HCT116 (cell line): ENCODE measurements at regions not wholly inside any gene's neighbourhood (a gene's known extent, or its start where the extent isn't known, plus 50 kb on each side); places are given as distances from the start of the nearest gene placed in this dataset.

Experiments
- ATAC-seq: fragments of 200-7000 bp; cut with Tn5 transposase; 2 replicates; pipeline ENCODE4 v1.9.1; 2020; ENCODE audit warnings: mild to moderate bottlenecking, moderate library complexity
- BruUV-seq: library from RNA; stranded (reverse); fragments of 400-500 nt; replicated peaks from 2 replicates; lab custom pipeline; 2021; lab: Mats Ljungman, UMichigan
- CTCF ChIA-PET: fragments of 300-600 bp; sonication (Branson Sonifier 250); formaldehyde crosslinking; loops from one replicate; lab custom pipeline; 2021; ENCODE audit warnings: antibody characterized with exemption; lab: Charles Lee
- POLR2A ChIA-PET: fragments of 300-600, 350-600 bp; sonication (Branson Sonifier 250); formaldehyde crosslinking; loops from one replicate; lab custom pipeline; 2021; ENCODE audit warnings: antibody characterized with exemption; lab: Charles Lee
- RAD21 ChIA-PET, 2 experiments: fragments of 300-600 bp; sonication (Branson Sonifier 250); formaldehyde crosslinking; loops; one replicate each; lab custom pipeline; 2023; ENCODE audit warnings: low total read pairs in 2 of 2; ENCODE audit not compliant: uncharacterized antibody in 2 of 2, unreplicated experiment in 2 of 2, low non-redundant PET in 1 of 2; lab: Charles Lee
- DNase-seq: peaks from one replicate; pipeline ENCODE4 v3.0.0-alpha.2; 2010; ENCODE audit warnings: low read depth, low spot score
- H2AFZ ChIP-seq: fragments of 200-600 bp; shearing (Covaris generic), sonication (generic); 2 replicates; pipeline ENCODE4 v1.6.1; 2017; ENCODE audit warnings: low read depth, mixed run types, mixed read lengths, antibody characterized with exemption, low read length; ENCODE audit not compliant: poor library complexity, severe bottlenecking
- H3K27ac ChIP-seq: 2 replicates; pipeline ENCODE4 v1.5.1; 2012; ENCODE audit warnings: low read depth, low read length
- H3K27me3 ChIP-seq: fragments of 200-600 bp; sonication (generic); 2 replicates; pipeline ENCODE4 v1.6.1; 2016; ENCODE audit warnings: mixed run types, low read length, mixed read lengths; ENCODE audit not compliant: insufficient read depth
- H3K36me3 ChIP-seq, 2 experiments: fragments of 200-500 bp in 1 of 2; fragments of 200-600 bp in 1 of 2; sonication (Bioruptor generic) in 1 of 2; sonication (generic) in 1 of 2; 2 replicates each; pipeline versions ENCODE4 v1.5.1 to v1.6.1; 2014 to 2016; ENCODE audit warnings: low read length in 2 of 2, inconsistent platforms in 1 of 2, mixed read lengths in 1 of 2, mixed run types in 1 of 2; ENCODE audit not compliant: insufficient read depth in 2 of 2, control insufficient read depth in 1 of 2
- H3K4me1 ChIP-seq, 2 experiments: fragments of 200-600 bp in 1 of 2; sonication (generic) in 1 of 2; 2 replicates each; pipeline versions ENCODE4 v1.5.1 to v1.6.1; 2012 to 2017; ENCODE audit warnings: low read length in 2 of 2, inconsistent platforms in 1 of 2, mild to moderate bottlenecking in 1 of 2, mixed read lengths in 1 of 2, mixed run types in 1 of 2, moderate library complexity in 1 of 2; ENCODE audit not compliant: insufficient read depth in 2 of 2, control insufficient read depth in 1 of 2
- H3K4me2 ChIP-seq: fragments of 200-600 bp; sonication (generic); 2 replicates; pipeline ENCODE4 v1.6.1; 2017; ENCODE audit warnings: mixed run types, low read length, mixed read lengths
- H3K4me3 ChIP-seq, 2 experiments: fragments of 200-600 bp in 1 of 2; sonication (generic) in 1 of 2; replicated peaks in 1 of 2; 2 replicates each; pipeline ENCODE4 v1.5.1; 2011 to 2016; ENCODE audit warnings: low read length in 2 of 2, control low read depth in 1 of 2, low read depth in 1 of 2, mild to moderate bottlenecking in 1 of 2, mixed read lengths in 1 of 2, mixed run types in 1 of 2
- H3K79me2 ChIP-seq: fragments of 200-600 bp; sonication (generic); 2 replicates; pipeline ENCODE4 v1.6.1; 2017; ENCODE audit warnings: mild to moderate bottlenecking, mixed run types, low read length, moderate library complexity, mixed read lengths; ENCODE audit not compliant: insufficient read depth
- H3K9ac ChIP-seq: fragments of 200-600 bp; sonication (generic); 2 replicates; pipeline ENCODE4 v1.6.1; 2016; ENCODE audit warnings: low read length, mixed read lengths
- H3K9me2 ChIP-seq: fragments of 200-600 bp; sonication (generic), shearing (Covaris generic); 2 replicates; pipeline ENCODE4 v1.6.1; 2017; ENCODE audit warnings: mixed run types, mild to moderate bottlenecking, moderate library complexity; ENCODE audit not compliant: insufficient read depth
- H3K9me3 ChIP-seq, 2 experiments: fragments of 200-500 bp in 1 of 2; fragments of 200-600 bp in 1 of 2; sonication (Bioruptor generic) in 1 of 2; sonication (generic) in 1 of 2; 2 replicates each; pipeline ENCODE4 v1.6.1; 2014 to 2017; ENCODE audit warnings: low read length in 2 of 2, mixed read lengths in 2 of 2, inconsistent platforms in 1 of 2, low read depth in 1 of 2, mild to moderate bottlenecking in 1 of 2, mixed run types in 1 of 2, moderate library complexity in 1 of 2; ENCODE audit not compliant: control insufficient read depth in 1 of 2, insufficient read depth in 1 of 2
- H4K20me1 ChIP-seq: fragments of 200-600 bp; sonication (generic), shearing (Covaris generic); 2 replicates; pipeline ENCODE4 v1.6.1; 2017; ENCODE audit warnings: mixed run types, mild to moderate bottlenecking, moderate library complexity; ENCODE audit not compliant: insufficient read depth
- ATF3 ChIP-seq: IDR thresholded peaks from 2 replicates; pipeline ENCODE4 v1.6.1; 2012
- CBX3 ChIP-seq: IDR thresholded peaks from 2 replicates; pipeline ENCODE4 v1.6.1; 2012; ENCODE audit warnings: low read depth
- CEBPB ChIP-seq: IDR thresholded peaks from 2 replicates; pipeline ENCODE4 v1.6.1; 2012; ENCODE audit warnings: low read depth
- CTCF ChIP-seq, 3 experiments: fragments of 200-600 bp in 1 of 3; sonication (generic) in 1 of 3; IDR thresholded peaks in 2 of 3; conservative IDR thresholded peaks in 1 of 3; 2 replicates each; pipeline ENCODE4 v1.5.1; 2012 to 2017; ENCODE audit warnings: low read depth in 2 of 3, low read length in 2 of 3, antibody characterized with exemption in 1 of 3, borderline replicate concordance in 1 of 3, control low read depth in 1 of 3, mild to moderate bottlenecking in 1 of 3, mixed read lengths in 1 of 3, mixed run types in 1 of 3, moderate library complexity in 1 of 3; ENCODE audit not compliant: insufficient read depth in 1 of 3
- ELF1 ChIP-seq: IDR thresholded peaks from 2 replicates; pipeline ENCODE4 v1.6.1; 2012; ENCODE audit warnings: low read depth, borderline replicate concordance
- EZH2 ChIP-seq: fragments of 200-600 bp; sonication (generic); IDR thresholded peaks from 2 replicates; pipeline ENCODE4 v1.6.1; 2017; ENCODE audit warnings: antibody characterized with exemption, mixed run types
- EZH2phosphoT487 ChIP-seq: fragments of 200-600 bp; IDR thresholded peaks from 2 replicates; pipeline ENCODE4 v1.6.1; 2018; ENCODE audit warnings: antibody characterized with exemption, borderline replicate concordance
- FOSL1 ChIP-seq: IDR thresholded peaks from 2 replicates; pipeline ENCODE4 v1.6.1; 2012; ENCODE audit warnings: low read depth
- JUND ChIP-seq: IDR thresholded peaks from 2 replicates; pipeline ENCODE4 v1.6.1; 2012
- MAX ChIP-seq: IDR thresholded peaks from 2 replicates; pipeline ENCODE4 v1.6.1; 2012
- POLR2AphosphoS5 ChIP-seq: IDR thresholded peaks from 2 replicates; pipeline ENCODE4 v1.6.1; 2011; ENCODE audit warnings: mild to moderate bottlenecking, low read depth, low read length, moderate library complexity
- RAD21 ChIP-seq: IDR thresholded peaks from 2 replicates; pipeline ENCODE4 v1.6.1; 2012; ENCODE audit warnings: low read depth, mild to moderate bottlenecking
- REST ChIP-seq: IDR thresholded peaks from 2 replicates; pipeline ENCODE4 v1.6.1; 2012; ENCODE audit warnings: low read depth
- SIN3A ChIP-seq: IDR thresholded peaks from 2 replicates; pipeline ENCODE4 v1.6.1; 2012; ENCODE audit warnings: low read depth
- SP1 ChIP-seq: IDR thresholded peaks from 2 replicates; pipeline ENCODE4 v1.6.1; 2012; ENCODE audit warnings: low read depth
- SRF ChIP-seq: IDR thresholded peaks from 2 replicates; pipeline ENCODE4 v1.6.1; 2012; ENCODE audit warnings: low read depth
- TCF7L2 ChIP-seq: IDR thresholded peaks from 2 replicates; pipeline ENCODE4 v1.7.0; 2011; ENCODE audit warnings: borderline replicate concordance, inconsistent platforms; ENCODE audit not compliant: insufficient read depth, insufficient read length; ENCODE audit errors: extremely low read depth
- ZFX ChIP-seq: fragments of 450-650 bp; IDR thresholded peaks from 2 replicates; pipeline ENCODE4 v1.6.1; 2017
- ZNF274 ChIP-seq: fragments of 200-500 bp; sonication (Bioruptor generic); IDR thresholded peaks from 2 replicates; pipeline ENCODE4 v1.6.1; 2014; ENCODE audit warnings: mild to moderate bottlenecking, low read depth, low read length, inconsistent platforms
- intact Hi-C: fragments of 100-400 bp; cut with micrococcal nuclease; formaldehyde crosslinking; loops from 2 replicates; pipeline ENCODE4 v1.10.0; 2022

GRCh38 chr16:85475691-85476300 is 137.3 kb upstream of the GSE1 start (continued):
- TF ChIP-seq CTCF (IDR thresholded peaks at IDR 0.05 in 2 of 3, conservative IDR thresholded peaks at IDR 0.05 in 1 of 3; ENCODE audit: borderline replicate concordance in 1 of 3, insufficient read depth in 1 of 3, low read depth in 2 of 3, low read length in 2 of 3), result no peak
- TF ChIP-seq FOSL1, result no peak
- no peak for TF ChIP-seq SRF
- no peak for TF ChIP-seq SIN3A
- TF ChIP-seq MAX, result no peak
- TF ChIP-seq, all 23 proteins: peak for 0

- no peaks in the 10 kb centered on the region for H3K9me3 ChIP-seq
- intact Hi-C loops, result no loop called here
- no peak overlapping the region for H3K27ac ChIP-seq
- H3K9ac ChIP-seq, result no peak overlapping the region
- ATAC-seq (no peak), DNase-seq (no peak)
- RAD21 ChIA-PET, result interaction anchor here in 1 of 2 experiments (1.1 kb wide), 1 partner anchor 30 kb away, joined by 5 read pairs; no protein-coding TSS in a partner anchor
- no peak overlapping the region for H3K4me3 ChIP-seq
- H3K79me2 ChIP-seq, result no peaks in the 10 kb centered on the region
- no peaks in the 10 kb centered on the region for H4K20me1 ChIP-seq
- no TSS peak for BruUV-seq
- H2AFZ ChIP-seq, result no peak overlapping the region
- H3K4me1 ChIP-seq, result peaks cover 13 to 15% of the 10 kb centered on the region in 2 experiments
- CTCF ChIA-PET, result interaction anchor here (1.0 to 1.8 kb wide), 2 partner anchors 15 to 140 kb away, joined by 3 to 5 read pairs; no protein-coding TSS in a partner anchor
- no peaks in the 10 kb centered on the region for H3K27me3 ChIP-seq
- H3K36me3 ChIP-seq, result no peaks in the 10 kb centered on the region
- H3K4me2 ChIP-seq, result no peak overlapping the region
- POLR2A ChIA-PET, result no interaction called here
- no peaks in the 10 kb centered on the region for H3K9me2 ChIP-seq
- TF ChIP-seq ZNF274, result no peak
- TF ChIP-seq EZH2, result no peak
- TF ChIP-seq RAD21, result no peak
- no peak for TF ChIP-seq JUND
- no peak for TF ChIP-seq ELF1
- TF ChIP-seq CEBPB, result no peak
- no peak for TF ChIP-seq REST
- no peak for TF ChIP-seq MAX
- no peak for TF ChIP-seq POLR2AphosphoS5
- TF ChIP-seq ZFX, result no peak
- TF ChIP-seq SRF, result no peak
- TF ChIP-seq ATF3, result no peak
- TF ChIP-seq CBX3, result no peak
- no peak for TF ChIP-seq EZH2phosphoT487
- no peak for TF ChIP-seq SP1
- no peak for TF ChIP-seq TCF7L2
Observed at GRCh38 chr16:85476389-85476788, 136.7 kb upstream of the GSE1 start.
